ENCODE measurements at regions not wholly inside any gene's neighbourhood (a gene's known extent, or its start where the extent isn't known, plus 50 kb on each side); places are given as distances from the start of the nearest gene placed in this dataset.
"Not testable (repeated sequence)": the region's sequence is repeated elsewhere in the genome, so short reads cannot be mapped to it uniquely, and the experiment has no call there.

DNA sequence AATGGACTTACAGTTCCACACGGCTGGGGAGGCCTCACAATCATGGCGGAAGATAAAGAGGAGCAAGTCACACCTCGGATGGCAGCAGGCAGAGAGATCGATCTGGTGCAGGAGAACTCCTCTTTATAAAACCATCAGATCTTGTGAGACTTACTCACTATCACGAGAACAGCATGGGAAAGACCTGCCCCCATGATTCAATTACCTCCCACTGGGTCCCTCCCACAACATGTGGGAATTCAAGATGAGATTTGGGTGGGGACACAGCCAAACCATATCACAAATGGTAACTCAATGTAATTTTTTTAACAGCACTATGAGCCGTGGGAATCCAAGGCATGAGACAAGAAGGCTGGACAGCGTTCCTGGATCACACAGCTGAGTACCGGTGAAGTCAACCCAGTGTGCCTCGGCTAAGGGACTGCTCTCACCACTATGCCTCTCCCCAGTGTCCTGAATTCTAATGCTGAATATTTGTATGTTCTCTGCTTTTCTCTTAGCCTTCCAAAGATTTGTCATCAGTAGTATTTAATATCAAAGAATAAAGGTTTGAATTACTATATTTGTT lies 84.3 kb downstream of the IRS2 start:
- DNase-seq (ENCODE audit: low read depth), result not testable (repeated sequence)

DNA sequence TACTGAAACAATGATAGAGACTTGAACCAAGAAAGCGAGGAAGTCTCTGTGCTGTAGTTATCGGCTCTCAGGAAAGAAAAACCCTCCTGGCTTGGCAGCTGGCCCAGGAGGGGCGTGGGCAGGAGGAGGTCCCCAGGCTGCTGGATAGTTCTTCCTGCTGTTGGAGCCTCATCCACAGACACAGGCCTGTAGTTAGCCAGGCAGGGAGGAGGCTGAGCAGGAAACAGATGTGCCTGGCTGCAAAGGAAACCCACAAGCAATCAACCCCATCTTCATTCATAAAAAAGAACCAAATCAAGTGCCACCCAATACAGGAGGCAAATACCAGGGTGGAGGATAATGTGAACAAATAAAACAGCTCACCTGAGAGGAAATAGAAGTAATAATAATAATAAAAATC lies 86.2 kb downstream of the IRS2 start:
- DNase-seq (ENCODE audit: low read depth), result no peak

DNA sequence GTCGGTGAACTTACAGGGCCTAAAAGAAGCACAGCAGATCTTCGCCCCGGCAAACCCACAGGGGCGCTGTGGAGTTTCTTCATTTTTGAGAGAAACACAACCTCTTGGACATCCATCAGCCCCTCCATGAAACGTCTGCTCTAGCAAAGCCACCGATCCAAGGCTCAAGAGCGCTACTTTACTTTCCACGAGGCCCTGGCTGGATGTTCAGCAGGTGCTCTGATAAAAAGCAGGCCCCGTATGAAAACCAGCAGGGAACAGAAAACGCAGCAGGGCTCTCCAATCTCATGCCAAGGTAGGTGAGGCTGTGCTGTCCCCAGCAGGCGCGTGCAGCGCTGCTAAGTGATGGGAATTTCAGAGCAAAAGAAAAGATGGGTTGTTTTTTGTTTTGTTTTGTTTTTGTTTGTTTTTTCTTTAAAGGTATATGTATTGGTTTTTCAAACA lies 86.7 kb downstream of the IRS2 start:
- no peak for DNase-seq (ENCODE audit: low read depth)

DNA sequence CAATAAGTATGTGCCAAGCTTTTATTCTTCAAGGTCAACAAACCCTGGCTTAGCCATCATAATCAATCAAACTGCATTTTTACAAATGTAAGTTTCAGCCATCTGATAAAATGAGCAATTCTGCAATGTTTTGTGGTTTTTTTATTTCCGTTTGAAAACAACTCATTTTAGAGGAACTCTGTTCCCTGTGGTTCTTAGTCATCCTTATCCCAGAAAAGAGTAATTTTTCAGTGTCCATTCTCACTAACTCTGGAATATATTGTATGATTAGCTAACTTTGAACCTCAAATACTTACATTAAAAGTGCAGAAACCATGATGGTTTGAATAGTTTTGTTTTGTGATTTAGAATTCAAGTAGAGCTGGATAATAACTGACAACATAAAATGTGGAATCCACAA lies 87.6 kb downstream of the IRS2 start:
- DNase-seq (ENCODE audit: low read depth), result no peak

DNA sequence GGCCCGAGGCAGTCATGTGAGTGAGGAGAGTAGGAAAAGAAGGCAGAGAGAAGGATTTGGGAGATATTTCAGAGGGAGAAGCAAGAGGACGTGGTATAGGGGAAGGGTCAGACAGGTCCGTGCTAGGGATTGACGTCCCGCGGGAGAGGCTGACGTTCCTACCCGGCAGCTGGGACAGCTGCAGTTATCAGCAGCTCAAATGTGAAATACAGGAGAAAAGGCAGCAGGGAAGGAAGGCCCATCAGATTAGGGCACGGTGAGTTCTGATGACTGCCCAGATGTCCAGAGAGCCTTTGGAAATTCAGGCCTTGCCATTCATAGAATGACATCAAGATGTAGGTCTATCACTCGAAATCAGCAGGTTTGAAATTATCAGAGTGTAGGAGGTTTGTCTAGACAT lies 88.4 kb downstream of the IRS2 start:
- DNase-seq (ENCODE audit: low read depth), result no peak

DNA sequence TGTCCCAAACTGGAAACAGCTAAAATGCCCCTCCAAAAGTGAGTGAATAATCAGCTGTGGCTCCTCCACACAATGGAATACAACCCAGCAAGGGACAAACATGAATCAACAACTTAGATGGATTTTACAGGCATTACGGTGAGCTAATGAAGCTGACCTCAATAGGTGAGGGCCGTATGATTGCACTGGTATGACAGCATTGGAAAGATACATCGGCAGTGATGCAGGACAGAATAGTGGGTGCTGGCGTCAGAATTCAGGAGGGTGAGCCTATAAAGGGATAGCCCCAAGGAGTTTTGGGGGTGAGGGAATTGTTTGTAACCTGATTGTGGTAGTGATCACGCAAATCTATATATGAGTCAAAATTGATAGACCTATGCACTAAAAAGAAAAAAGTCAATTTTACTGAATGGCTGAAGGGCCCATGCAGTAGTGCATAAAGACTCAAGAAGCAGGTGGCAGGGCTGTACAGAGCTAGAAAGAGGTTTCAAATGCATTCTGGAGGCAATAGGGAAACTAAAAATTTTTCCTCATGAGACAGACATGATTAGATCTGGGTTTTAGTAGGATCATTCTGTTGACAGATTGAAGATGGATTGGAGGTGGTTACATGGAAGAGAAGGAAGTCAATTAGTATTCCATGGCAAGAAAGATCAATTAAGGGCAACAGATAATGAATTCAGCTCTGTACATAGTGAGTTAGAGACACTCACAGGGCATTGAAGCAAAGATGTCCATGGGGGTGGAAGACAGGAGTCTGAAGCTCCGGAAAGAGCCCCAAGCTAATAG lies 90.8 kb downstream of the IRS2 start:
- DNase-seq (ENCODE audit: low read depth), result no peak

DNA sequence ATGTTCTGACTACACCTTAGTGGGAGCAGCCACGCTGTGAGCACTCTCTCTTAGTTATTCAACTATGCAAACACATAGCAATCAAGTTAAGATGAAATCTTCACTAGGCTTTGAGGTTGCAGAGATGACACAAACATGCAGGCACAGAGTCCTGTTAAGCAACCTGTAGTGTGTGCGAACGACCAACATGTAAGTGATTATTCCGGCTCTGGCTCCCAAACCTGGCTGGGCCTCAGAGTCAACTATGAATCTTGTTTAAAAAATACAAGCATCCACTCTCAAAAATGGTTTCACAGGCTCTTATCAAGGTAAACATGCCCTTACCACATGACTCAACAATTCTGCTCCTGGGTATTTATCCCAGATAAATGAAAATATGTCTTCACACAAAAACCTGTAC lies 91.4 kb downstream of the IRS2 start:
- no peak for DNase-seq (ENCODE audit: low read depth)

DNA sequence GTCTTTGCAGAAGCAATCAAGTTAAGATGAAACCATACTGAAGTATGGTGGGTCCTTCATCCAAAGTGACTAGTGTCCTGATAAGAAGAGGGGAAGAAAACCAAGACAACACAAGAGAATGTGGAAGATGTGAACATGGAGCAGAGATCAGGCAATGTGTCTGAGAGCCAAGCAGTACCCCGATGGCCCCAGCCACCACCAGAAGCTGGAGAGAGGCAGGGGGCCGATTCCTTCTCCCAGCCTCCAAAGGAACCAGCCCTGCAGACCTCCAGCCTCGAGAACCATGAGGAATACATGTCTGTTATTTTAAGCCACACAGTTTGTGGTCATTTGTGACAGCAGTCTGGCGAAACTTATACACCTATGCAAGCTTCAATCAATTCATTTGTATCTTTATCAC lies 93.2 kb downstream of the IRS2 start:
- DNase-seq (ENCODE audit: low read depth), result no peak

DNA sequence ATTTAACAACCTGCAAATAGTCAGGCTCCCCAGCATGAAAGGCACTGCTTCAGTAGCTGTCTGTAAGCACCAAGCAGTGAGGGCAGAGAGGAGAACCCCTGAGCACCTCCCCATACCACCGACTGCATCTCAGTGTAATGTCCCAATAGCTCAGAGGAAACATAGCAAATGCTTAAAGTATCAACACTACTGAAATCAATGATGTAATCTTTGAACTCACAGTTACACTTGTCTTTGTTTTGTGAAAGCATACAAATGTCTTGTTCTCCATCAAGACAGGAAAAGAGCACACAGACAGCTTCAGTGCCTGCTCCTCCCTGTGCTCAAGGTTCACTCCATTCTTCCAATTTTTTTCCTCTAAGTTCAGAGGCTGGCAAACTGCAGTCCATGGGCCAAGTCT lies 94.7 kb downstream of the IRS2 start:
- DNase-seq (ENCODE audit: low read depth), result no peak

DNA sequence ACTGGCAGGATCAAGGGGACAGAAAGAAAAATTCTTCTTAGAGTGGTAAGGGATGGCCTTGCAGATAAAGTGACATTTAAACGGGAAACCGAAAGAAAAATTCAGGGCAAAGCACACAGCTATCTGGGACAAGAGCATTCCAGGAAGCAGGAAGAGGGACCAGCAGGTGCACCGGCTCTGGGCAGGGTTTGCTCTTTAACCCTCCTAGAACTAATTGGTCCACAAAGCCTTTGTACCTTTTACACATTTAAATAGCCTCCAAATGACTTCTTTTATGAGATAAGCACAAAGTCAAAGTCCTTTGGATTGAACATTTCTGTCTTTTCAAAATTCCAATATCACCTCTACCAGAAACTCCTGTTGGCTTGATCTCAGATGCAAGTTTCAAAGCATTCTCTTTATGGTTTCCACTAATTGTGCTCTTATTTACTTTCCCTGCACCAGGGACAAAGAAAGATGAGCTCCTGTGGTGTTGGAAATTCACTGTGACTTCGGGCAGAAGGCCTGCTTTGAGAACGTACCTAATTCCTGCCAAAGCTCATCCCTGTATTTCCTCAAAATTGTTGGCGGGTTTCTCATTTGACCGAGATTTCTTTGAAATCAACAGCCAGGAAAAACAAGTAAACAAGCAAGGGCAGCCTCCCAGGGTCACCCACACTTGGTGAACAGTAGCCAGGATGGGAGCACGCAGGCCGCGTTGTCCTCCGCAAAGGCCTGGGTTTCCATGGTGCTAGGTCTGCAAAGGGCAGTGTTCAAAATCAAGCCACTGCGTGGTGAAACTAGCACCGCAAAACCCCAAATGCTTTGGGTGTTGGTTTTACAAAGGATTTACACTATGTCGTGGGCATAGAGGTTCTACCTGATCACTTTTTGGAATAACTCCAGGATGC lies 98.6 kb downstream of the IRS2 start:
- DNase-seq (ENCODE audit: low read depth), result no peak

DNA sequence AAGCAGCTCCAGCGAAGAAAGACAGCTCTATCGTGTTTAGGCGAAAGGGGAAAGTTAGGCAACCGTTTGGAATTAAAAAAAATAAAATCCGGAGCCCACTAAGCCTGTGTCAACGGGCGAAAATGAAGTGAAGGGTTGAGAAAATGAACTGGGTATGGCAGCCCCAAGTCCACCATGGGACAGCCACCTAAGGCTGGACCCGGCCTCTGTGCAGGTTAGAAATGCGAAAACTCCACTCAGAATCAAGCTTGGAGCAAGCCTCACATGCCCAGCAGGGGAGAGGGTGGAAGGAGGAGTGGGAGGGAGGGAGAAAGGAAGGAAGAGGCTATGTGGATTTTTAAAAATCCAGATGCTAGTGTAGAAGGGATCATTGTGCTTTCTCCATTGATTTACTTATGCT lies 101.2 kb downstream of the IRS2 start:
- DNase-seq (ENCODE audit: low read depth), result no peak

DNA sequence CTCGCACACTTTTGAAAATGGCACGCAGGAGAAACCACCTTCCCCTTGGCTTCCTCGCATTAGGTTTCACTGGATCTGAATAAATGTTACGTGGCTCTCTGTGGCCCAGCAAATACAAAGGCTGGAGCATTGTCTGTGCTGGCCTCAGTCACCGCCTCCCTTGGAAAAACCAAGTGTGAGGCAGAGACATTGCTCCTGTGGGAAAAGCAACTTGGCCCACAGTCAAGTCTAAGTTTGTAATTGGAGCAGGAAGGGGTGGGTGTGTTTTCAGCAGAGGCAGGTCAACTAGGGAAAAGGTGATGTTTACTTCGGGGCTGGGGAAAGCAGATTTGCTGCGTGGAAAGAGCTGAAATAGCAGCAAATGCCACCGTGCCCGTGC lies 101.6 kb downstream of the IRS2 start:
- no peak for DNase-seq (ENCODE audit: low read depth)

DNA sequence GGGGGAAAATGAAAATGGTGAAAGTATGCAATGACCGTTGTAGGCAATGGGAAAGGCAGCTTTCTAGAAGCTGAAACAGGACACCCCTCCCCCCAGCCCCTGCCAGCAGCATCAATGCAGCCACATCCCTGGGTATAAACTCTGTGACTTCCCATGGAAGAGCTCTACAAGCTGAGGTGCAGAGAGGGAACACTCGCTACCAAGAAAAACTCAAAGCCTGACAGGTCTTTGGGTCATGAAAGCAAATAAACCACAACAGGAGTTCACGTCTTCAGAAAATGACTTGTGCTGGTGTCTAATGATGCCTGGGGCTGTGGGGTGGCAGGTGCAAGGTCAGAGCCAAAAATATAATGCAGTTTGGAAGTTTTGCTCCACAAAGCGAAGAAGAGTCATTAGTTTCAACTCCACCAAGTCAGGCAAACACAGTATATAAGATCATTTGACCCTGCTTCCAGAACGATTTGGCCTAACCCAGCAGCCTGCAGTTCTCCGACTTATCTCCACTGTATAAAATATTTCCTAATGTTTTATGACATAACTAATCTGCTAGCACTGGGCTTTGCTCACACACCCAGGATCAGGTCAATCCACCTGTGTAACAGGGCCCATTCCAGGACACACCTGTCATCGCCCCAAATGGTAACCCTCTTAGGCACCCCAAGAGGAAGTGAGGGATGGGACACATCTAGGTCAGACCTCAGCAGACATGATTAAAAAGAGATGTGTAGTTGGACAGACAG lies 102.1 kb downstream of the IRS2 start:
- DNase-seq (ENCODE audit: low read depth), result no peak

DNA sequence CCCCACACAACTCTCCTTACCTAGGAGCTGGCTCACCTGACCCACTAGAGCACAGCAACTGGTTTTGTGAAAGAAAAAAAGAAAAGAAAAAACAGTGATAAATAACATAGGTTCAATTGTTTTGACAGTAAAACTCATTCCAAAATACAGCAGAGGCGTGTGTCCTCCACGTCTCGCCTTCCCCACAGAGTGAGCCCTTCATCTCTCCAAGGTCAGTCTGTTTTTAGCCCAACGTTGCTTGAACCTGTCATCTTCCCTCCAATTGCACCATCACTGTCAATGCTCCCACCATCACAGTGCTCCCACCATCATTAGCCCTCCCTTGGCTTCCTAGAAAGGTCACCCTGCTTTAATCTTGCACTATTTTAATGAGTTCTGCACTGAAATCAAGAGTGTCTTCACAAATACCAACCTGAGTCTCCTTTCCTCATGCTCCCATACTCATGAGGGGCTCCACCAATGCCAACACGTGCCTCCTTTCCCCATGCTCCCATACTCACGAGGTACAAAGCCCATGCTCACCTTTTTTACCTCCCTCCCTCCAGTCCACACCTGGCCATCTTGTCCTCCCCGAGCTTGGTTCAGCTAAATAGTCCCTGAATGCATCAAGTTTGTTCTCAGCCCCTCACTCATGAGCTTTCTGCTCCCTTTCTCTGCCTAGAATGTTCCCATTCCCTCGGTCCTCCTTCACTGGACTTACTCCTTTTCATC lies 103.7 kb downstream of the IRS2 start:
- DNase-seq (ENCODE audit: low read depth), result no peak

DNA sequence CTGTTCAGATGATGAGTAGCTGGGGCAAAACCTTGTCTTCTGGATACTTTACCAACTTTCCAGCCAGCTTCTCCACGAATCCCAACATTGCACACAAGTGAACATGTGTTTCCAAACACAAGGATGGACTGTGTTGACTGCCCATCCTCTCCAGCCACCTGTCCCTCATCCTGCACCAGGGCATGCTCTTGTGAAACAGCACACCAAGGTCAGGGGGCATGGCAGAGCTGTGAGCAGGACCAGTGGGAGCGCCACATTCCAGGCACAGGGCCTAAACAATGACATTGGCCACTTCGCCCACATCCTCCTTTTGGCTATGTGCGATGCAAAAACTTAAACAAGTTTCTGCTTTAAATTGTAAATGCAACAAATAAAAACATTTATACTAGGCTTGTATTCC lies 105.5 kb downstream of the IRS2 start:
- DNase-seq (ENCODE audit: low read depth), result no peak

DNA sequence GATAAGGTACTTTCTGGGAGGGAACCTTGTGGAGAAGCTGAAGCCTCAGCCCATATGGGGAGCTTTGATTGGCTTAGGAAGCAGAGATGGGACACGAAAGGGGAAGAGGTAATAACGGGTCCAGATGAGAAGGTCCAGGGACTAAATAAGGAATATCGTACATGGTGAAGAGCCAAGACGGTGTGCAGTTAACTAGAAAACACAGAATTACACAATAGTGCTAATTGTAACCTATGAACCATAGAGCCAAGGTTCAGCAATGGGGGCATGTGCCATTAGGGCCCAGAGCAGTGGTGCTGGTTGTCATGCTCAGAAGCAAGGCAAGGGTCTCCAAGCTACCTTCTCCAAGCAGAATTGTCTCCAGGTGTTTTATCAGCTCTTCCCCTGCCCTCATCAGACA lies 106.1 kb downstream of the IRS2 start:
- DNase-seq (ENCODE audit: low read depth), result no peak

DNA sequence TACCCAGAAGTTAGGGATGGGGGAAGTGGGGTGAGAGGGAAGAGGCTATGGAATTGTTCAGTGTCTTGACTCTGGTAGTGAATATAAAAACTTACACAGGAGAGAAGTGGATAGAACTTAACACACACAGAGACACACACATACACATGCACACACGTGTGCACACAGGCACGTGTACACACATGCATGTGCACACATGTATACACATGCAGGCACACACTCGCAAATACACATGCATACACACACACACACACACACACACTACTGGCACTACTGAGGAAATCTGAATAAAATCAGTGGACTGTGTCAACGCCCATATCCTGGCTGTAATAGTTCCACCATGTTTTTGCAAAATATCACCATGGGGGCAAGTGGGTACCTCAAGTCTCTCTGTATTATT lies 107.9 kb downstream of the IRS2 start:
- no peak for DNase-seq (ENCODE audit: low read depth)

DNA sequence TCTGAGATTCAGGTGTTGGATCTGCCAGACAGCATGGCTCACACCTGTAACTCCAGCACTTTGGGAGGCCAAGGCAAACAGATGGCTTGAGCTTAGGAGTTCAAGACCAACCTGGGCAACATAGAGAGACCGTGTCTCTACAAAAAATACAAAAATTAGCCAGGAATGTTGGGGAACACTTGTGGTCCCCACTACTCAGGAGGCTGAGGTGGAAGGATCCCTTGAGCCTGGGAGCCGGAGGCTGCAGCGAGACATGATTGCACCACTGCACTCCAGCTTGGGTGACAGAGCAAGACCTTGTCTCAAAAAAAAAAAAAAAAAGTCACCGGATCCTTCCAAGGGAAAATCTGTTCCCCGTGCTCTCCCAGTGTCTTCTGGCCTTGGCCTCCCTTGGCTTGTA lies 109.2 kb downstream of the IRS2 start:
- no peak for DNase-seq (ENCODE audit: low read depth)

DNA sequence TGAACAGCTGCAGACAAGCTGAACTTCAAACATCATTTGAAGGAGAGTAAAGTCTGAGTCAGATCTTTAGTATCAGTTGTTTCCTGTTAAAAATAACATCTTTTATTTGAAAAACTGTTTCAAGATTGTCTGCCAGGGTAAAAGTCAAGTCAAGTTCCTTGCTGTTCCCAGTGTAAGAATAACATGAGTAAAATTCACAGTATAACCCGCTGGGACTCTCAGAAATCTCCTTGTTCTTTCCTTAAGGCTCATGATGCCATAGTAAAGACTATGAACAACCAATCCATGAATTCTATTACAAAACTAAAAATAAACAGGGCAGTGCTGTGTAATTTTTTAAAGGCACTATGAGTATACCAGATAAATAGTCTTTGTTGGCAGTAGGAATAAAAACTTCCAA lies 112.9 kb downstream of the IRS2 start:
- no peak for DNase-seq (ENCODE audit: low read depth)

DNA sequence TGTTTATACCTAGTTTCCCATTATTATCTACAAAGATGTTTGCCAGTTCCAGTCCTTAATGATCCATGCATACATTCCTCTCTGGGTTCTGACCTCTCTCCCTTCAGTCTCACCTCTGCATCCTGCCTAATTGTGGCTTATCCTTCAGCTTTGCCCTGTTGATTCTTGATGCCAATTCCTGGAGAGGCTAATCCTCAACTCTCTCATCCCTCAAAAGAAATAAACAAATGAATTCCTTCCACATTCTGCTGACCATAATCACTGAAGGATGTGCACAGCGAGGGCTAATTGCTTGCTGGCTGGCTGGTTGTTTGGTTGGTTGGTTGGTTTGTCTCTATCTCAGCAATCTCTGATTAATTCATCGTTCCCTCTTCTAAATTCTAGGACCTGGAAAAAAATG lies 113.8 kb downstream of the IRS2 start:
- DNase-seq (ENCODE audit: low read depth), result no peak

DNA sequence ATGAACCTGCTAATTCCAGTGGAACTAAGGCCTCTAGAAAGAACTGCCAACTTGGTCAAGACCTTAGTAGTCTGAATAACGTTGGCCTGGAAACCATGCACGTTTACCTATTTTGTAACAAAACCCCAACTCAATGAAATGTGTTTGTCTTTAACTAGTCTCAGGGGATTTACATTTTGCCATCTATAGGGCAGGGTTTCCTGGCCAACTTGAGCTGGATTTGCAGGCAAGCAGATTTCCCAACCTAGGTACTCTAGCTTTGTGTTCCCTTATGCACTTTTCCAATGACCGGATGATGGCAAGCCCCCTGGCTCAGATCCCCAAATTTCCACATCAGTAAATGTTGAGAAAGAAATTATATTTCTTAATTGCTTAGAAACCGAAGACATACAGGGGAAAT lies 114.5 kb downstream of the IRS2 start:
- no peak for DNase-seq (ENCODE audit: low read depth)

DNA sequence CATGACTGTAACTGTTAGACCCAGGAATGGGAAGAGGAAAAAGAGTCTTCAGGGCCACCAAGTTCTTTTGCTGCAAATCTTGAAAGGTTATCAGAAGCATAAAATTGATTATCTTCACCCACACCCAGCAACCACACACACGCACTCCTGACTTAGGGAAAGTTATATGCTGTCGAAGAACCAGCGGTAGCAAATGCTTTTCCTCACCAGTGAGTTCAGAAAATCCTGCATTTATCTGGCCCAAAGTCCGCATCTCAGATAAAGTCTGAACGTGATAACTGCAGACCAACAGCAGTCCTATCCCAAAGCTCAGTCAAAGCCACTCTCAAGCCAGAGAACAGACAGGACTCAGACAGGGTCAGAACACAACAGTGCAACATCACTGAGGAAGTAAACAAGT lies 115.6 kb downstream of the IRS2 start:
- no peak for DNase-seq (ENCODE audit: low read depth)
